SK-N-SH (cell line): ENCODE measurements at regions not wholly inside any gene's neighbourhood (a gene's known extent, or its start where the extent isn't known, plus 50 kb on each side); places are given as distances from the start of the nearest gene placed in this dataset.
A peak's percentile ranks its signal among the peaks of the same experiment; 100 is the strongest.

Experiments used
- CTCF ChIA-PET: fragments of 300-600, 350-600 bp; formaldehyde crosslinking; extraction: SDS; loops from one replicate; lab custom pipeline; 2021; lab: Yijun Ruan, JAX
- POLR2A ChIA-PET: fragments of 350-600 bp; sonication (Branson Sonifier 250); formaldehyde crosslinking; extraction: SDS; loops from one replicate; lab custom pipeline; 2020; ENCODE audit warnings: antibody characterized with exemption, inconsistent platforms; lab: Yijun Ruan, JAX
- DNase-seq: peaks from one replicate; pipeline ENCODE4 v3.0.0; 2012
- H2AFZ ChIP-seq: fragments of 200-600 bp; sonication (generic); 2 replicates; pipeline ENCODE4 v1.8.1; 2016; ENCODE audit warnings: antibody characterized with exemption, mild to moderate bottlenecking, low read depth
- H3F3A ChIP-seq: fragments of 200-600 bp; sonication (generic); replicated peaks from 2 replicates; pipeline ENCODE3; 2016; ENCODE audit warnings: antibody characterized with exemption, mild to moderate bottlenecking; ENCODE audit not compliant: insufficient read depth
- H3K27ac ChIP-seq, 2 experiments: fragments of 200-500 bp in 1 of 2; fragments of 200-600 bp in 1 of 2; sonication (Bioruptor generic) in 1 of 2; sonication (generic), shearing (Covaris generic) in 1 of 2; 2 replicates each; pipeline versions ENCODE4 v1.5.1 to v1.6.1; 2014 to 2016; ENCODE audit warnings: low read depth in 2 of 2, inconsistent platforms in 1 of 2, low read length in 1 of 2, mild to moderate bottlenecking in 1 of 2, mixed read lengths in 1 of 2
- H3K27me3 ChIP-seq: fragments of 200-600 bp; sonication (generic), shearing (Covaris generic); 2 replicates; pipeline ENCODE4 v1.6.1; 2016; ENCODE audit warnings: mixed run types; ENCODE audit not compliant: insufficient read depth
- H3K36me3 ChIP-seq, 2 experiments: fragments of 200-500 bp in 1 of 2; fragments of 200-600 bp in 1 of 2; sonication (Bioruptor generic) in 1 of 2; sonication (generic) in 1 of 2; replicated peaks in 1 of 2; 2 replicates each; pipeline versions ENCODE3 to v1.5.1; 2014 to 2016; ENCODE audit warnings: low read length in 1 of 2, mild to moderate bottlenecking in 1 of 2; ENCODE audit not compliant: insufficient read depth in 2 of 2, control insufficient read depth in 1 of 2
- H3K4me1 ChIP-seq, 2 experiments: fragments of 200-500 bp in 1 of 2; fragments of 200-600 bp in 1 of 2; sonication (Bioruptor generic) in 1 of 2; sonication (generic), shearing (Covaris generic) in 1 of 2; 2 replicates each; pipeline versions ENCODE4 v1.5.1 to v1.6.1; 2014 to 2016; ENCODE audit warnings: low read depth in 1 of 2, low read length in 1 of 2, mixed run types in 1 of 2; ENCODE audit not compliant: insufficient read depth in 2 of 2, control insufficient read depth in 1 of 2
- H3K4me2 ChIP-seq: fragments of 200-600 bp; sonication (generic), shearing (Covaris generic); 2 replicates; pipeline ENCODE4 v1.6.1; 2017; ENCODE audit warnings: mixed run types
- H3K4me3 ChIP-seq, 2 experiments: fragments of 200-500 bp in 1 of 2; fragments of 200-600 bp in 1 of 2; sonication (Bioruptor generic) in 1 of 2; sonication (generic), shearing (Covaris generic) in 1 of 2; 2 replicates each; pipeline versions ENCODE4 v1.5.1 to v1.8.1; 2014 to 2016; ENCODE audit warnings: low read depth in 2 of 2, inconsistent platforms in 1 of 2, low read length in 1 of 2, mild to moderate bottlenecking in 1 of 2, mixed read lengths in 1 of 2, moderate library complexity in 1 of 2
- H3K79me2 ChIP-seq: fragments of 200-600 bp; sonication (generic); 2 replicates; pipeline ENCODE4 v1.8.1; 2017; ENCODE audit warnings: mild to moderate bottlenecking; ENCODE audit not compliant: insufficient read depth
- H3K9ac ChIP-seq: fragments of 200-600 bp; sonication (generic); 2 replicates; pipeline ENCODE4 v1.6.1; 2017; ENCODE audit warnings: mixed run types
- H3K9me2 ChIP-seq: fragments of 200-600 bp; sonication (generic); 2 replicates; pipeline ENCODE4 v1.6.1; 2017; ENCODE audit warnings: mixed run types
- H3K9me3 ChIP-seq: fragments of 200-600 bp; sonication (generic); 2 replicates; pipeline ENCODE4 v1.6.1; 2017; ENCODE audit warnings: mixed run types, mild to moderate bottlenecking, moderate library complexity
- H4K20me1 ChIP-seq: fragments of 200-600 bp; sonication (generic); 2 replicates; pipeline ENCODE4 v1.6.1; 2017; ENCODE audit warnings: mild to moderate bottlenecking, mixed run types; ENCODE audit not compliant: insufficient read depth
- ELF1 ChIP-seq: IDR thresholded peaks from 2 replicates; pipeline ENCODE4 v1.4.0; 2012
- FOXJ3 ChIP-seq: sonication (generic); formaldehyde crosslinking; IDR thresholded peaks from 2 replicates; pipeline ENCODE4 v1.5.1; 2020; ENCODE audit warnings: mild to moderate bottlenecking, missing genetic modification reagents
- MEF2A ChIP-seq: IDR thresholded peaks from 2 replicates; pipeline ENCODE4 v1.4.0; 2012; ENCODE audit warnings: low read depth, borderline replicate concordance
- NFIC ChIP-seq: IDR thresholded peaks from 2 replicates; pipeline ENCODE4 v1.4.0; 2012; ENCODE audit warnings: borderline replicate concordance
- NRF1 ChIP-seq: IDR thresholded peaks from 2 replicates; pipeline ENCODE4 v1.6.1; 2012; ENCODE audit warnings: low read depth, mild to moderate bottlenecking, low read length
- RCOR1 ChIP-seq: fragments of 150-350 bp; IDR thresholded peaks from 2 replicates; pipeline ENCODE4 v1.6.1; 2017; ENCODE audit warnings: antibody characterized with exemption, low read length
- RXRA ChIP-seq: IDR thresholded peaks from 2 replicates; pipeline ENCODE4 v1.4.0; 2012; ENCODE audit warnings: low read depth, mild to moderate bottlenecking, borderline replicate concordance
- TAF1 ChIP-seq: IDR thresholded peaks from 2 replicates; pipeline ENCODE4 v1.6.1; 2012; ENCODE audit warnings: low read depth, mild to moderate bottlenecking, low read length, moderate library complexity, borderline replicate concordance
- TEAD4 ChIP-seq: IDR thresholded peaks from 2 replicates; pipeline ENCODE4 v1.4.0; 2012; ENCODE audit warnings: mild to moderate bottlenecking, borderline replicate concordance; ENCODE audit not compliant: insufficient read depth
- WGBS: methylation state at CpG from one replicate; pipeline ENCODE4 v1.1.6; 2017; ENCODE audit warnings: low lambda C conversion rate; 5-methylcytosine and 5-hydroxymethylcytosine counted together
- TF ChIP-seq, protein P1 (sequence below): IDR thresholded peaks from 2 replicates; pipeline ENCODE4 v1.4.0; 2012; ENCODE audit warnings: low read depth, borderline replicate concordance
- TF ChIP-seq, protein P2 (sequence below): fragments of 200-600 bp; sonication (generic); IDR thresholded peaks from 2 replicates; pipeline ENCODE4 v1.6.1; 2017; ENCODE audit warnings: antibody characterized with exemption, mild to moderate bottlenecking, moderate library complexity
- TF ChIP-seq, protein P3 (sequence below): IDR thresholded peaks from 2 replicates; pipeline ENCODE4 v1.4.0; 2012; ENCODE audit warnings: low read depth
- TF ChIP-seq, protein P4 (sequence below): fragments of 150-350 bp; IDR thresholded peaks from 2 replicates; pipeline ENCODE4 v1.6.1; 2017; ENCODE audit warnings: antibody characterized with exemption, low read length, low read depth, borderline replicate concordance

DNA sequence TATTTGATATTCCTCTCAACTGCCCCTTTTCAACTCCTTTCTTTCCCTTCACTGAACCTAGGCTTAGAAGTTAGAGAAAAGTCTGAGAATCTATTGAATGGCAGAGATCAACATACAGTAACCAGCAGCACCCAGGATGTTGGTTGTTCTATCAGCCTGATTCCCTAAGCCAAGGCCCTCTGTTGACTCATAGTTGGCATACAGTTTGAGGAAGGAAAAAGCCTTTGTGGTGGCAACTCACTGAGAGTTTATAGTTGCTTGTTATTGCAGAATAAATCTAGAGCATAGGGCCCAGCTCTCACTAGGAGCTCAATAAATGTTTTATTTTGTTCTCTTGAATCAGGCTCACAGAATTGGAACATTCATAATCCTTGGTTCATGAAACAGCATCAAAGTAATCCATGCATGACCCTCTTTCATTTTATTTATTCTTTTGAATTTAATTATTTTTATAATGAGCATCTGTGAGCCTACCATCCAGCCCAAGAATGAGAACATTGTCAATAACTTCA, 119.1 kb upstream of the ADGRF1 start:
- Histone ChIP-seq H3K9me2 (no peaks in the 10 kb centered on the region), H3K79me2 (no peaks in the 10 kb centered on the region), H3K4me3 (no peak overlapping the region), H3K27me3 (no peaks in the 10 kb centered on the region), H3K27ac (0 out of 4 replicates have a peak overlapping the region, but pooled peaks of 1 of the 2 experiments have one; percentile 2), H3K9me3 (no peaks in the 10 kb centered on the region), H3K4me1 (peaks cover 0 to 6% of the 10 kb centered on the region in 2 experiments; a peak in 1 of 4 replicates), H3F3A (no peaks in the 10 kb centered on the region), H2AFZ (no peak overlapping the region), H4K20me1 (no peaks in the 10 kb centered on the region), H3K4me2 (no peak overlapping the region), H3K9ac (no peak overlapping the region), H3K36me3 (no peaks in the 10 kb centered on the region)
- no peak for DNase-seq
- ChIA-PET CTCF (no interaction called here), POLR2A (no interaction called here)
- TF ChIP-seq NFIC = no peak
- TF ChIP-seq MEF2A = no peak
- TF ChIP-seq, protein P1, sequence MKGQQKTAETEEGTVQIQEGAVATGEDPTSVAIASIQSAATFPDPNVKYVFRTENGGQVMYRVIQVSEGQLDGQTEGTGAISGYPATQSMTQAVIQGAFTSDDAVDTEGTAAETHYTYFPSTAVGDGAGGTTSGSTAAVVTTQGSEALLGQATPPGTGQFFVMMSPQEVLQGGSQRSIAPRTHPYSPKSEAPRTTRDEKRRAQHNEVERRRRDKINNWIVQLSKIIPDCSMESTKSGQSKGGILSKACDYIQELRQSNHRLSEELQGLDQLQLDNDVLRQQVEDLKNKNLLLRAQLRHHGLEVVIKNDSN = no peak

DNA sequence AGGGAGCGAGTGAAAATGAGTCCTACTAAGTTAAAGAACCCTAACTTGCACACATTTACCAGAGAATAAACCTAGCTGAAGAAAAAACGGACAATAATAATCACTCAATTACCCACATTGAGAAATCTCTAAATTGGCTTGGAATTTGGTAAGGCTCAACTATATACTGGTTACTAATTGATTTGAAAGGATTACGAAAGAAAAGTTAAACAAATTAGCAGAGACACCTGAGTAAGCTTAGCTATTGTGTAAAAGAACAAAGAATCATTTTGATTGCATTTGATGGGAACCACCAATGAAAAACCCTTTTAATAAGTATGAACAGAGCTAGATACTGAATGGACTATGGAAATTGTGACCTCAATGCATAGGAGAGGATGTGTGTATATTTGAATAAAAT, 118.6 kb upstream of the ADGRF1 start:
- ChIA-PET CTCF (no interaction called here), POLR2A (no interaction called here)
- Histone ChIP-seq H3F3A (no peaks in the 10 kb centered on the region), H3K4me2 (no peak overlapping the region), H3K9me2 (no peaks in the 10 kb centered on the region), H3K79me2 (no peaks in the 10 kb centered on the region), H3K9ac (no peak overlapping the region), H3K27me3 (no peaks in the 10 kb centered on the region), H3K4me3 (no peak overlapping the region), H2AFZ (no peak overlapping the region), H3K27ac (0 out of 4 replicates have a peak overlapping the region, but pooled peaks of 1 of the 2 experiments have one; percentile 2), H3K36me3 (no peaks in the 10 kb centered on the region), H3K9me3 (no peaks in the 10 kb centered on the region), H3K4me1 (peaks cover 0 to under 1% of the 10 kb centered on the region in 2 experiments; a peak in 1 of 4 replicates), H4K20me1 (no peaks in the 10 kb centered on the region)
- TF ChIP-seq TAF1 (no peak), TEAD4 (no peak), NRF1 (no peak), RCOR1 (no peak), RXRA (no peak)
- WGBS = 88% methylated on average over 3 of the region's 3 CpGs
- no peak for DNase-seq

DNA sequence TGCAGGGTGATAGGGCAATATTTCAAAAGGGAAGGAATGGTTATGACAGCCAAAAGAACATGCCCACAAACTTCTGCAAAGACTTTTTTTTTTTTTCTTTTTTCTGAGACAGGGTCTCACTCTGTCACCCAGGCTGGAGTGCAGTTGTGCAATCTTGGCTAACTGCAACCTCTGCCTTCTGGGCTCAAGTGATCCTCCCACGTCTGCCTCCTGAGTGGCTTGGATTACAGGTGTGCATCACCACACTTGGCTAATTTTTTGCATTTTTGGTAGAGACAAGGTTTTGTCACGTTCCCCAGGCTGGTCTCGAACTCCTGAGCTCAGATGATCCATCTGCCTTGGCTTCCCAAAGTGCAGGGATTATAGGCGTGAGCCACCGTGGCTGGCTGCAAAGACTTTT, 117.6 kb upstream of the ADGRF1 start:
- H3K27ac ChIP-seq = no peak overlapping the region
- no peaks in the 10 kb centered on the region for H4K20me1 ChIP-seq
- H3K4me1 ChIP-seq = no peaks in the 10 kb centered on the region
- DNase-seq = no peak
- no peaks in the 10 kb centered on the region for H3F3A ChIP-seq
- H3K4me2 ChIP-seq = no peak overlapping the region
- POLR2A ChIA-PET = no interaction called here
- no peaks in the 10 kb centered on the region for H3K27me3 ChIP-seq
- H2AFZ ChIP-seq = no peak overlapping the region
- TF ChIP-seq FOXJ3 (CRISPR knock-in tag) (no peak), TAF1 (no peak), ELF1 (no peak)
- TF ChIP-seq, protein P1 = no peak
- TF ChIP-seq, protein P2, sequence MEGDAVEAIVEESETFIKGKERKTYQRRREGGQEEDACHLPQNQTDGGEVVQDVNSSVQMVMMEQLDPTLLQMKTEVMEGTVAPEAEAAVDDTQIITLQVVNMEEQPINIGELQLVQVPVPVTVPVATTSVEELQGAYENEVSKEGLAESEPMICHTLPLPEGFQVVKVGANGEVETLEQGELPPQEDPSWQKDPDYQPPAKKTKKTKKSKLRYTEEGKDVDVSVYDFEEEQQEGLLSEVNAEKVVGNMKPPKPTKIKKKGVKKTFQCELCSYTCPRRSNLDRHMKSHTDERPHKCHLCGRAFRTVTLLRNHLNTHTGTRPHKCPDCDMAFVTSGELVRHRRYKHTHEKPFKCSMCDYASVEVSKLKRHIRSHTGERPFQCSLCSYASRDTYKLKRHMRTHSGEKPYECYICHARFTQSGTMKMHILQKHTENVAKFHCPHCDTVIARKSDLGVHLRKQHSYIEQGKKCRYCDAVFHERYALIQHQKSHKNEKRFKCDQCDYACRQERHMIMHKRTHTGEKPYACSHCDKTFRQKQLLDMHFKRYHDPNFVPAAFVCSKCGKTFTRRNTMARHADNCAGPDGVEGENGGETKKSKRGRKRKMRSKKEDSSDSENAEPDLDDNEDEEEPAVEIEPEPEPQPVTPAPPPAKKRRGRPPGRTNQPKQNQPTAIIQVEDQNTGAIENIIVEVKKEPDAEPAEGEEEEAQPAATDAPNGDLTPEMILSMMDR = no peak
- TF ChIP-seq, protein P3, sequence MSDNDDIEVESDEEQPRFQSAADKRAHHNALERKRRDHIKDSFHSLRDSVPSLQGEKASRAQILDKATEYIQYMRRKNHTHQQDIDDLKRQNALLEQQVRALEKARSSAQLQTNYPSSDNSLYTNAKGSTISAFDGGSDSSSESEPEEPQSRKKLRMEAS = no peak
- TF ChIP-seq, protein P4, sequence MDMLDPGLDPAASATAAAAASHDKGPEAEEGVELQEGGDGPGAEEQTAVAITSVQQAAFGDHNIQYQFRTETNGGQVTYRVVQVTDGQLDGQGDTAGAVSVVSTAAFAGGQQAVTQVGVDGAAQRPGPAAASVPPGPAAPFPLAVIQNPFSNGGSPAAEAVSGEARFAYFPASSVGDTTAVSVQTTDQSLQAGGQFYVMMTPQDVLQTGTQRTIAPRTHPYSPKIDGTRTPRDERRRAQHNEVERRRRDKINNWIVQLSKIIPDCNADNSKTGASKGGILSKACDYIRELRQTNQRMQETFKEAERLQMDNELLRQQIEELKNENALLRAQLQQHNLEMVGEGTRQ = no peak
- TF ChIP-seq, all 33 proteins: peak for 0
- H3K9ac ChIP-seq = no peak overlapping the region
- H3K9me3 ChIP-seq = no peaks in the 10 kb centered on the region
- CTCF ChIA-PET = interaction anchor here (1.4 kb wide), 1 partner anchor 63 kb away, joined by 4 read pairs; no protein-coding TSS in a partner anchor
- H3K9me2 ChIP-seq = no peaks in the 10 kb centered on the region
- H3K79me2 ChIP-seq = no peaks in the 10 kb centered on the region
- H3K36me3 ChIP-seq = no peaks in the 10 kb centered on the region
- H3K4me3 ChIP-seq = no peak overlapping the region
- 70% methylated on average over 5 of the region's 5 CpGs for WGBS
